HL-60 (cell line): ENCODE measurements at regions not wholly inside any gene's neighbourhood (a gene's known extent, or its start where the extent isn't known, plus 50 kb on each side); places are given as distances from the start of the nearest gene placed in this dataset.

Source experiments
- DNase-seq, 2 experiments: peaks; one replicate each; pipeline ENCODE4 v3.0.0-alpha.2; 2010 to 2020; ENCODE audit warnings: low read depth in 1 of 2, low spot score in 1 of 2
- H3K27ac ChIP-seq: fragments of 250-450 bp; sonication (Bioruptor Pico); replicated peaks from 2 replicates; pipeline ENCODE4 v1.5.1; 2020; ENCODE audit warnings: mild to moderate bottlenecking, moderate library complexity
- H3K27me3 ChIP-seq: fragments of 250-450 bp; sonication (Bioruptor Pico); 2 replicates; pipeline ENCODE4 v1.5.1; 2021; ENCODE audit warnings: mild to moderate bottlenecking, moderate library complexity; ENCODE audit not compliant: insufficient read depth, poor library complexity, severe bottlenecking
- H3K4me3 ChIP-seq: replicated peaks from 2 replicates; pipeline ENCODE4 v1.5.1; 2011; ENCODE audit warnings: mild to moderate bottlenecking, control low read depth, low read length; ENCODE audit not compliant: insufficient read depth
- CTCF ChIP-seq: IDR thresholded peaks from one replicate; pipeline ENCODE4 v1.5.1; 2011; ENCODE audit warnings: low read length, control low read depth, inconsistent platforms; ENCODE audit not compliant: insufficient read depth
- GABPA ChIP-seq: IDR thresholded peaks from 2 replicates; pipeline ENCODE4 v1.6.1; 2012; ENCODE audit warnings: low read depth
- POLR2AphosphoS5 ChIP-seq: IDR thresholded peaks from 2 replicates; pipeline ENCODE4 v1.6.1; 2012; ENCODE audit warnings: low read depth
- SPI1 ChIP-seq: IDR thresholded peaks from 2 replicates; pipeline ENCODE4 v1.6.1; 2012; ENCODE audit warnings: low read depth, mild to moderate bottlenecking, borderline replicate concordance
- TF ChIP-seq, protein P1 (sequence below): IDR thresholded peaks from 2 replicates; pipeline ENCODE4 v1.6.1; 2012; ENCODE audit warnings: low read depth; ENCODE audit not compliant: insufficient replicate concordance

- H3K27ac ChIP-seq, result no peak overlapping the region
- TF ChIP-seq GABPA (no peak), POLR2AphosphoS5 (no peak), SPI1 (no peak), CTCF (no peak)
- TF ChIP-seq, protein P1, sequence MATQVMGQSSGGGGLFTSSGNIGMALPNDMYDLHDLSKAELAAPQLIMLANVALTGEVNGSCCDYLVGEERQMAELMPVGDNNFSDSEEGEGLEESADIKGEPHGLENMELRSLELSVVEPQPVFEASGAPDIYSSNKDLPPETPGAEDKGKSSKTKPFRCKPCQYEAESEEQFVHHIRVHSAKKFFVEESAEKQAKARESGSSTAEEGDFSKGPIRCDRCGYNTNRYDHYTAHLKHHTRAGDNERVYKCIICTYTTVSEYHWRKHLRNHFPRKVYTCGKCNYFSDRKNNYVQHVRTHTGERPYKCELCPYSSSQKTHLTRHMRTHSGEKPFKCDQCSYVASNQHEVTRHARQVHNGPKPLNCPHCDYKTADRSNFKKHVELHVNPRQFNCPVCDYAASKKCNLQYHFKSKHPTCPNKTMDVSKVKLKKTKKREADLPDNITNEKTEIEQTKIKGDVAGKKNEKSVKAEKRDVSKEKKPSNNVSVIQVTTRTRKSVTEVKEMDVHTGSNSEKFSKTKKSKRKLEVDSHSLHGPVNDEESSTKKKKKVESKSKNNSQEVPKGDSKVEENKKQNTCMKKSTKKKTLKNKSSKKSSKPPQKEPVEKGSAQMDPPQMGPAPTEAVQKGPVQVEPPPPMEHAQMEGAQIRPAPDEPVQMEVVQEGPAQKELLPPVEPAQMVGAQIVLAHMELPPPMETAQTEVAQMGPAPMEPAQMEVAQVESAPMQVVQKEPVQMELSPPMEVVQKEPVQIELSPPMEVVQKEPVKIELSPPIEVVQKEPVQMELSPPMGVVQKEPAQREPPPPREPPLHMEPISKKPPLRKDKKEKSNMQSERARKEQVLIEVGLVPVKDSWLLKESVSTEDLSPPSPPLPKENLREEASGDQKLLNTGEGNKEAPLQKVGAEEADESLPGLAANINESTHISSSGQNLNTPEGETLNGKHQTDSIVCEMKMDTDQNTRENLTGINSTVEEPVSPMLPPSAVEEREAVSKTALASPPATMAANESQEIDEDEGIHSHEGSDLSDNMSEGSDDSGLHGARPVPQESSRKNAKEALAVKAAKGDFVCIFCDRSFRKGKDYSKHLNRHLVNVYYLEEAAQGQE, result no peak
These were observed 87.6 kb upstream of the MBNL2 start for GRCh38 chr13:97134364-97135095.

GRCh38 chr13:97135883-97136282 is 86.2 kb upstream of the MBNL2 start:
- H3K27ac ChIP-seq, result no peak overlapping the region
- peaks cover 12% of the 10 kb centered on the region for H3K27me3 ChIP-seq
- no peak for DNase-seq
- TF ChIP-seq GABPA, result no peak
- TF ChIP-seq, protein P1, result no peak
- TF ChIP-seq CTCF, result no peak
- TF ChIP-seq POLR2AphosphoS5, result no peak
- no peak for TF ChIP-seq SPI1
- no peak overlapping the region for H3K4me3 ChIP-seq

More at GRCh38 chr13:97134364-97135095, 87.6 kb upstream of the MBNL2 start:
- no peak overlapping the region for H3K4me3 ChIP-seq
- peaks cover 15% of the 10 kb centered on the region for H3K27me3 ChIP-seq
- no peak for DNase-seq

GRCh38 chr13:97136418-97136817 is 85.7 kb upstream of the MBNL2 start:
- no peak for DNase-seq
- Histone ChIP-seq H3K27ac (no peak overlapping the region), H3K27me3 (peaks cover 14% of the 10 kb centered on the region), H3K4me3 (no peak overlapping the region)
- no peak for TF ChIP-seq CTCF
- TF ChIP-seq GABPA, result no peak
- TF ChIP-seq POLR2AphosphoS5, result no peak
- TF ChIP-seq SPI1, result no peak
- TF ChIP-seq, protein P1, result no peak
